Fibroblast of villous mesenchyme (primary cell): ENCODE measurements at regions not wholly inside any gene's neighbourhood (a gene's known extent, or its start where the extent isn't known, plus 50 kb on each side); places are given as distances from the start of the nearest gene placed in this dataset.
"Not testable (repeated sequence)": the region's sequence is repeated elsewhere in the genome, so short reads cannot be mapped to it uniquely, and the experiment has no call there.

ENCODE experiments used
- DNase-seq: peaks from one replicate; pipeline ENCODE4 v3.0.0-alpha.2; 2010; ENCODE audit warnings: low read depth
- H3K4me3 ChIP-seq: 2 replicates; pipeline ENCODE4 v1.5.1; 2011; ENCODE audit warnings: low read depth, mild to moderate bottlenecking, low read length
- CTCF ChIP-seq: IDR thresholded peaks from 2 replicates; pipeline ENCODE4 v1.5.1; 2012; ENCODE audit warnings: low read depth, mild to moderate bottlenecking, low read length; ENCODE audit not compliant: insufficient read depth

- TF ChIP-seq CTCF = no peak
- H3K4me3 ChIP-seq = no peak overlapping the region
- DNase-seq = no peak
Observed at GRCh38 chr10:33657154-33657908, 322.9 kb upstream of the NRP1 start.

GRCh38 chr10:33655921-33656320 is 321.5 kb upstream of the NRP1 start:
- H3K4me3 ChIP-seq = no peak overlapping the region
- DNase-seq = no peak
- no peak for TF ChIP-seq CTCF

GRCh38 chr10:33655165-33655815 is 320.8 kb upstream of the NRP1 start:
- no peak for DNase-seq
- TF ChIP-seq CTCF = no peak

GRCh38 chr10:33653584-33654367 is 319.3 kb upstream of the NRP1 start:
- TF ChIP-seq CTCF = no peak
- no peak overlapping the region for H3K4me3 ChIP-seq
- no peak for DNase-seq

More at GRCh38 chr10:33655165-33655815, 320.8 kb upstream of the NRP1 start:
- no peak overlapping the region for H3K4me3 ChIP-seq

- H3K4me3 ChIP-seq = no peak overlapping the region
- no peak for DNase-seq
- TF ChIP-seq CTCF = no peak
Observed at GRCh38 chr10:33652870-33653269, 318.4 kb upstream of the NRP1 start.

GRCh38 chr10:33650131-33650530 is 315.7 kb upstream of the NRP1 start:
- DNase-seq, H3K4me3 ChIP-seq: not testable (repeated sequence)

- DNase-seq = no peak
- no peak for TF ChIP-seq CTCF
- no peak overlapping the region for H3K4me3 ChIP-seq
Observed at GRCh38 chr10:33643042-33643441, 308.6 kb upstream of the NRP1 start.
